Stimulated activated CD4-positive, alpha-beta T cell treated with anti-CD3 and anti-CD28 coated beads, Interleukin-12 subunit alpha, Interleukin-12 subunit beta, amount 100 ng/mL, for 4 hours (primary cell): ENCODE measurements at regions not wholly inside any gene's neighbourhood (a gene's known extent, or its start where the extent isn't known, plus 50 kb on each side); places are given as distances from the start of the nearest gene placed in this dataset.
"Not testable (repeated sequence)": the region's sequence is repeated elsewhere in the genome, so short reads cannot be mapped to it uniquely, and the experiment has no call there.

Experiments
- DNase-seq: peaks from one replicate; pipeline ENCODE4 v3.0.0-alpha.2; 2020

GRCh38 chr4:10803713-10804343, 119.3 kb upstream of the CLNK start:
- DNase-seq: no peak

GRCh38 chr4:10787365-10787764, 102.8 kb upstream of the CLNK start:
- no peak for DNase-seq

- DNase-seq: no peak
Measured at GRCh38 chr4:10784621-10785020, 100.1 kb upstream of the CLNK start.

- no peak for DNase-seq
Measured at GRCh38 chr4:10783351-10783750, 98.8 kb upstream of the CLNK start.

GRCh38 chr4:10781805-10782204, 97.2 kb upstream of the CLNK start:
- no peak for DNase-seq

- not testable (repeated sequence) for DNase-seq
Measured at GRCh38 chr4:10780803-10781202, 96.2 kb upstream of the CLNK start.

- not testable (repeated sequence) for DNase-seq
Measured at GRCh38 chr4:10775132-10775531, 90.6 kb upstream of the CLNK start.

GRCh38 chr4:10773656-10774055, 89.1 kb upstream of the CLNK start:
- no peak for DNase-seq

- no peak for DNase-seq
Measured at GRCh38 chr4:10773010-10773409, 88.4 kb upstream of the CLNK start.

- no peak for DNase-seq
Measured at GRCh38 chr4:10765386-10765785, 80.8 kb upstream of the CLNK start.

- no peak for DNase-seq
Measured at GRCh38 chr4:10762561-10762960, 78.0 kb upstream of the CLNK start.

GRCh38 chr4:10761903-10762302, 77.3 kb upstream of the CLNK start:
- DNase-seq: no peak

- no peak for DNase-seq
Measured at GRCh38 chr4:10760086-10760485, 75.5 kb upstream of the CLNK start.

GRCh38 chr4:10758906-10759305, 74.3 kb upstream of the CLNK start:
- no peak for DNase-seq

GRCh38 chr4:10753856-10754402, 69.4 kb upstream of the CLNK start:
- DNase-seq: no peak

- no peak for DNase-seq
Measured at GRCh38 chr4:10753336-10753735, 68.8 kb upstream of the CLNK start.

- DNase-seq: no peak
Measured at GRCh38 chr4:10750714-10751113, 66.1 kb upstream of the CLNK start.

GRCh38 chr4:10747186-10747585, 62.6 kb upstream of the CLNK start:
- DNase-seq: no peak

- no peak for DNase-seq
Measured at GRCh38 chr4:10746371-10747171, 62.0 kb upstream of the CLNK start.

GRCh38 chr4:10743357-10743756, 58.8 kb upstream of the CLNK start:
- DNase-seq: no peak

- DNase-seq: no peak
Measured at GRCh38 chr4:10741961-10742699, 57.6 kb upstream of the CLNK start.

- no peak for DNase-seq
Measured at GRCh38 chr4:10740891-10741620, 56.5 kb upstream of the CLNK start.

GRCh38 chr4:10740251-10740650, 55.7 kb upstream of the CLNK start:
- DNase-seq: no peak
